Peyer's patch (tissue), 4 donors: ENCODE measurements at regions not wholly inside any gene's neighbourhood (a gene's known extent, or its start where the extent isn't known, plus 50 kb on each side); places are given as distances from the start of the nearest gene placed in this dataset.

Experiments
- CTCF ChIP-seq, 6 experiments: fragments of 450-650 bp in 4 of 6; fragments of 200-600 bp in 2 of 6; sonication (generic) in 1 of 6; IDR thresholded peaks; one replicate each; pipeline ENCODE4 v1.5.1; 2017 to 2019; ENCODE audit warnings: antibody characterized with exemption in 6 of 6, mild to moderate bottlenecking in 3 of 6, moderate library complexity in 1 of 6
- POLR2A ChIP-seq, 2 donors: fragments of 450-650 bp; IDR thresholded peaks; one replicate each; pipeline ENCODE4 v1.5.1; 2017; ENCODE audit warnings: antibody characterized with exemption in 2 of 2, mild to moderate bottlenecking in 2 of 2, moderate library complexity in 2 of 2

GRCh38 chr1:105724286-105724685 is 1332.2 kb upstream of the PRMT6 start:
- TF ChIP-seq CTCF (IDR thresholded peaks at IDR 0.05) (no peak), POLR2A (IDR thresholded peaks at IDR 0.05) (no peak)
